PC-3 (cell line): ENCODE measurements at regions not wholly inside any gene's neighbourhood (a gene's known extent, or its start where the extent isn't known, plus 50 kb on each side); places are given as distances from the start of the nearest gene placed in this dataset.

Experiments
- ATAC-seq: fragments of 200-7000 bp; cut with Tn5 transposase; 2 replicates; pipeline ENCODE4 v1.9.1; 2020; ENCODE audit warnings: mild to moderate bottlenecking, moderate library complexity
- BruUV-seq: library from RNA; stranded (reverse); fragments of 400-500 nt; replicated peaks from 2 replicates; lab custom pipeline; 2021; lab: Mats Ljungman, UMichigan
- CTCF ChIA-PET: fragments of 300-600 bp; sonication (Branson Sonifier 250); formaldehyde crosslinking; loops from one replicate; lab custom pipeline; 2022; ENCODE audit warnings: antibody characterized with exemption; lab: Charles Lee
- POLR2A ChIA-PET: fragments of 300-600 bp; sonication (Branson Sonifier 250); formaldehyde crosslinking; loops from one replicate; lab custom pipeline; 2022; ENCODE audit warnings: antibody characterized with exemption; ENCODE audit not compliant: unreplicated experiment; lab: Charles Lee
- DNase-seq: peaks from one replicate; pipeline ENCODE4 v3.0.0-alpha.2; 2015
- H2AFZ ChIP-seq: fragments of 300-600 bp; sonication (generic); 2 replicates; pipeline ENCODE4 v1.6.0; 2016; ENCODE audit warnings: antibody characterized with exemption, low read length
- H3F3A ChIP-seq: fragments of 300-600 bp; sonication (generic); one replicate; pipeline ENCODE4 v1.6.0; 2017; ENCODE audit warnings: antibody characterized with exemption, low read length, control low read depth, mild to moderate bottlenecking; ENCODE audit not compliant: unreplicated experiment
- H3K27ac ChIP-seq: fragments of 300-600 bp; sonication (generic); 2 replicates; pipeline ENCODE4 v1.5.1; 2016; ENCODE audit warnings: mild to moderate bottlenecking, low read length
- H3K27me3 ChIP-seq: fragments of 300-600 bp; sonication (generic); 2 replicates; pipeline ENCODE4 v1.6.1; 2016; ENCODE audit warnings: low read length, mixed read lengths
- H3K36me3 ChIP-seq: fragments of 300-600 bp; sonication (generic); 2 replicates; pipeline ENCODE4 v1.6.1; 2016; ENCODE audit warnings: low read depth, mixed run types, low read length, mixed read lengths
- H3K4me1 ChIP-seq: fragments of 300-600 bp; sonication (generic); 2 replicates; pipeline ENCODE4 v1.5.1; 2016; ENCODE audit warnings: low read length; ENCODE audit not compliant: insufficient read depth
- H3K4me2 ChIP-seq: fragments of 300-600 bp; sonication (generic); 2 replicates; pipeline ENCODE4 v1.6.0; 2016; ENCODE audit warnings: low read length
- H3K4me3 ChIP-seq: fragments of 300-600 bp; sonication (generic); 2 replicates; pipeline ENCODE4 v1.5.1; 2016; ENCODE audit warnings: mild to moderate bottlenecking, low read length, mixed read lengths
- H3K79me2 ChIP-seq: fragments of 300-600 bp; sonication (generic); 2 replicates; pipeline ENCODE4 v1.6.1; 2017; ENCODE audit warnings: low read length, mixed read lengths
- H3K9ac ChIP-seq: fragments of 300-600 bp; sonication (generic); 2 replicates; pipeline ENCODE4 v1.6.0; 2016; ENCODE audit warnings: mild to moderate bottlenecking, low read length
- H3K9me2 ChIP-seq: fragments of 300-600 bp; sonication (generic); replicated peaks from 2 replicates; pipeline ENCODE4 v1.6.1; 2016; ENCODE audit warnings: mixed run types, low read length, mixed read lengths
- H3K9me3 ChIP-seq: fragments of 300-600 bp; sonication (generic); 2 replicates; pipeline ENCODE4 v1.6.1; 2016; ENCODE audit warnings: low read length, mixed read lengths
- H4K20me1 ChIP-seq: fragments of 300-600 bp; sonication (generic); 2 replicates; pipeline ENCODE4 v1.6.1; 2016; ENCODE audit warnings: low read length, mixed read lengths
- EZH2 ChIP-seq: fragments of 300-600 bp; sonication (generic); IDR thresholded peaks from one replicate; pipeline ENCODE4 v1.6.1; 2017; ENCODE audit warnings: antibody characterized with exemption, mild to moderate bottlenecking, low read length; ENCODE audit not compliant: unreplicated experiment
- EZH2phosphoT487 ChIP-seq: fragments of 300-600 bp; sonication (generic); IDR thresholded peaks from 2 replicates; pipeline ENCODE4 v1.6.1; 2018; ENCODE audit warnings: mild to moderate bottlenecking, antibody characterized with exemption, low read length, borderline replicate concordance
- intact Hi-C: fragments of 100-400 bp; cut with micrococcal nuclease; formaldehyde crosslinking; loops from 2 replicates; pipeline ENCODE4 v1.9.0; 2023
- TF ChIP-seq, protein P1 (sequence below): fragments of 300-600 bp; sonication (generic); conservative IDR thresholded peaks from 2 replicates; pipeline ENCODE4 v1.5.1; 2017; ENCODE audit warnings: antibody characterized with exemption, low read depth, mild to moderate bottlenecking, low read length

GRCh38 chr3:73685061-73685460 lies 60.3 kb upstream of the PDZRN3 start:
- no peaks in the 10 kb centered on the region for H3K27me3 ChIP-seq
- H3K4me2 ChIP-seq, result no peak overlapping the region
- no peaks in the 10 kb centered on the region for H4K20me1 ChIP-seq
- no peaks in the 10 kb centered on the region for H3K4me1 ChIP-seq
- no peaks in the 10 kb centered on the region for H3K79me2 ChIP-seq
- H3K9ac ChIP-seq, result no peak overlapping the region
- H3K36me3 ChIP-seq, result no peaks in the 10 kb centered on the region
- H3K9me3 ChIP-seq, result no peaks in the 10 kb centered on the region
- no peak for DNase-seq
- no peak overlapping the region for H3K4me3 ChIP-seq
- no peaks in the 10 kb centered on the region for H3K9me2 ChIP-seq
- no peaks in the 10 kb centered on the region for H3F3A ChIP-seq
- H3K27ac ChIP-seq, result no peak overlapping the region
- H2AFZ ChIP-seq, result no peak overlapping the region
- TF ChIP-seq, protein P1, sequence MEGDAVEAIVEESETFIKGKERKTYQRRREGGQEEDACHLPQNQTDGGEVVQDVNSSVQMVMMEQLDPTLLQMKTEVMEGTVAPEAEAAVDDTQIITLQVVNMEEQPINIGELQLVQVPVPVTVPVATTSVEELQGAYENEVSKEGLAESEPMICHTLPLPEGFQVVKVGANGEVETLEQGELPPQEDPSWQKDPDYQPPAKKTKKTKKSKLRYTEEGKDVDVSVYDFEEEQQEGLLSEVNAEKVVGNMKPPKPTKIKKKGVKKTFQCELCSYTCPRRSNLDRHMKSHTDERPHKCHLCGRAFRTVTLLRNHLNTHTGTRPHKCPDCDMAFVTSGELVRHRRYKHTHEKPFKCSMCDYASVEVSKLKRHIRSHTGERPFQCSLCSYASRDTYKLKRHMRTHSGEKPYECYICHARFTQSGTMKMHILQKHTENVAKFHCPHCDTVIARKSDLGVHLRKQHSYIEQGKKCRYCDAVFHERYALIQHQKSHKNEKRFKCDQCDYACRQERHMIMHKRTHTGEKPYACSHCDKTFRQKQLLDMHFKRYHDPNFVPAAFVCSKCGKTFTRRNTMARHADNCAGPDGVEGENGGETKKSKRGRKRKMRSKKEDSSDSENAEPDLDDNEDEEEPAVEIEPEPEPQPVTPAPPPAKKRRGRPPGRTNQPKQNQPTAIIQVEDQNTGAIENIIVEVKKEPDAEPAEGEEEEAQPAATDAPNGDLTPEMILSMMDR, result no peak
- TF ChIP-seq EZH2, result no peak
- TF ChIP-seq EZH2phosphoT487, result no peak
- POLR2A ChIA-PET, result no interaction called here
- BruUV-seq, result no TSS peak
- intact Hi-C loops, result no loop called here
- CTCF ChIA-PET, result no interaction called here
- ATAC-seq, result no peak

GRCh38 chr3:73683706-73684105 lies 59.0 kb upstream of the PDZRN3 start:
- CTCF ChIA-PET, result no interaction called here
- Histone ChIP-seq H3K9me2 (no peaks in the 10 kb centered on the region), H3K4me1 (no peaks in the 10 kb centered on the region), H3F3A (no peaks in the 10 kb centered on the region), H3K9ac (no peak overlapping the region), H3K9me3 (peaks cover 5% of the 10 kb centered on the region; the same call in 1 of the 2 replicates), H3K4me3 (no peak overlapping the region), H3K4me2 (no peak overlapping the region), H3K79me2 (no peaks in the 10 kb centered on the region), H2AFZ (no peak overlapping the region), H3K27ac (no peak overlapping the region), H3K36me3 (no peaks in the 10 kb centered on the region), H4K20me1 (no peaks in the 10 kb centered on the region), H3K27me3 (no peaks in the 10 kb centered on the region)
- DNase-seq (no peak), ATAC-seq (no peak)
- intact Hi-C loops, result no loop called here
- TF ChIP-seq EZH2, result no peak
- TF ChIP-seq, protein P1, result no peak
- TF ChIP-seq EZH2phosphoT487, result no peak
- POLR2A ChIA-PET, result no interaction called here
- BruUV-seq, result no TSS peak

DNA sequence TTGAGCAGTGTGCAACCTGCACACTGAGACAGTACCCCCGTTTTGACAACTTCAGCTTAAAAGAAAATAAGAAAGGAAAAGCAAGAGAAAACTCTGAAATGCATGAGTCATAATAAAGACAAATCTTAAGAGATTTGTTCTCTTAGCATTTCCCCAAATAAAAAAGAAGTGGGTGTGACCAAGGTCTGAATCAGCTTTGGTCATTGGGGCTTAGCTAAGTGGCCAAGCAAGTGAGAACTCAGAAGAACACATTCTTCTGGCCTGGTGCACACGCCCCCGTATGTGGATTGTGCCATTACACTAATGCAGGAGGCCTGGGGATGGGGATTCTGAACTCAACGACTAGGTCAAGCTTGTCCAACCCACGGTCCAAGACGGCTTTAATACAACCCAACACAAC lies 56.9 kb upstream of the PDZRN3 start:
- no peak overlapping the region for H3K4me2 ChIP-seq

More for the DNA sequence above, 56.9 kb upstream of the PDZRN3 start:
- Histone ChIP-seq H2AFZ (no peak overlapping the region), H3K9me3 (peaks cover 5% of the 10 kb centered on the region; the same call in 1 of the 2 replicates), H3K27me3 (no peaks in the 10 kb centered on the region), H3K4me3 (no peak overlapping the region), H3K9me2 (no peaks in the 10 kb centered on the region), H3K79me2 (no peaks in the 10 kb centered on the region), H3K27ac (no peak overlapping the region), H3K4me1 (no peaks in the 10 kb centered on the region), H3K36me3 (no peaks in the 10 kb centered on the region), H3F3A (no peaks in the 10 kb centered on the region), H3K9ac (no peak overlapping the region), H4K20me1 (no peaks in the 10 kb centered on the region)
- TF ChIP-seq EZH2, result no peak
- TF ChIP-seq EZH2phosphoT487, result no peak
- TF ChIP-seq, protein P1, result no peak
- intact Hi-C loops, result no loop called here
- no peak for DNase-seq
- ATAC-seq, result no peak
- CTCF ChIA-PET, result no interaction called here
- POLR2A ChIA-PET, result no interaction called here
- no TSS peak for BruUV-seq
